ENCODE measurements at regions not wholly inside any gene's neighbourhood (a gene's known extent, or its start where the extent isn't known, plus 50 kb on each side); places are given as distances from the start of the nearest gene placed in this dataset.
"Not testable (repeated sequence)": the region's sequence is repeated elsewhere in the genome, so short reads cannot be mapped to it uniquely, and the experiment has no call there.

DNA sequence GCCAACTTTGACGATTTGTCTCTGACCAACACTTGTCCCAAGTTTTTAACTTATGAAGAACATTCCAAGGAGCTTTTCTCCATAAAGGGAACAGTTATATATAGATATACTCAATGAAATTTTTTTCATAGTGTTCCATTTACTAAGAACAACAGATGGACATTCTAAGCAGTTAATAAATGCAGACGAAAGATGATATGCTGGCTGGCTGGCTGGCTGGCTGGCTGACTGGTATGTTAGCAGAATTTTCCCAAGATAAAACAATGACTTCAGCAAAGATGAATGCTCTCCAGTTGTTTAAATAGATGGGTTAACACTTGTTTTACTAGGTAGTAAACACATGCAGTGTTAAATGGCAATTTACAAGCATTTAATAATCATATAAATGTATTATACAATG, 62.2 kb downstream of the SPANXN3 start:
- no peak for DNase-seq

- DNase-seq: peak; percentile 19
Measured at GRCh38 chrX:143437439-143437838, 79.8 kb downstream of the SPANXN3 start.

- DNase-seq: no peak
Measured at GRCh38 chrX:143435916-143436315, 81.4 kb downstream of the SPANXN3 start.

GRCh38 chrX:143429811-143430210, 87.5 kb downstream of the SPANXN3 start:
- DNase-seq: no peak

DNA sequence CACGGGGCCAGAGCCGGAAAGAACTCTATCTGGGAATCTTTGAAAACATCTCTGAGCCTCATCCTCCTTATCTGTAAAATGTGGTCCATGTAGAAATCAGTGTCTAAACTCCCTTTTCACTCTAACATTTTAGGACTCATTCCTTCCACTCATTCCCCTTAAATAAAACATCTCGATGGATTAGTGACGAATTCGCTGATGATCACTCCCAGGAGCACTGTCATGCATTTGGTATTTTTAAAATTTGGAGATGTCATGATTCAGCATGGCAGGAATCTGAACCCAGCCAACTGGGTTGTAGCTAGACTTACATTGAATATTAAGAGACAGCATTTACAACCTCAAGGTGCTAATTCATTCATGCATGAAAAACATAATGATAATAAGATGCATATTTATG, 88.1 kb downstream of the SPANXN3 start:
- no peak for DNase-seq

- DNase-seq: no peak
Measured at GRCh38 chrX:143401160-143401559, 116.1 kb downstream of the SPANXN3 start.

GRCh38 chrX:143378851-143379250, 138.4 kb downstream of the SPANXN3 start:
- DNase-seq: no peak

DNA sequence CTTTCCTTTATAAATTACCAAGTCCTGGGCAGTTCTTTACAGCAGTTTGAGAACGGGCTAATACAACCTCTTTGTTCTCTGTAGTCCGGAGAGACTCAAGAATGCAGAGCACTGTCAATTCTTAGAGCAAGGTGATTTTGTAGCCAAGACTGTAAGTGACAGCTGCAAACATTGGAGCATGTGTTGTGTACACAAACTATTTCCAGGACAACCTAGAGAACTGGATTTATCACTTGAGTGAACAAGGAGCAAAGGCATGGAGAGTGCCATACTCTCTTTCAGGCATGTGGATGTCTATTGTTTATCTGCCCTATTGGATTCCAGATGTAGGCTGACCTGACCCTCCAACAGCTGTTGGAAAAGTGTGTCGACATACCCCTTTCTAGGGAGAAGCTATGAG, 153.9 kb downstream of the SPANXN3 start:
- no peak for DNase-seq

DNA sequence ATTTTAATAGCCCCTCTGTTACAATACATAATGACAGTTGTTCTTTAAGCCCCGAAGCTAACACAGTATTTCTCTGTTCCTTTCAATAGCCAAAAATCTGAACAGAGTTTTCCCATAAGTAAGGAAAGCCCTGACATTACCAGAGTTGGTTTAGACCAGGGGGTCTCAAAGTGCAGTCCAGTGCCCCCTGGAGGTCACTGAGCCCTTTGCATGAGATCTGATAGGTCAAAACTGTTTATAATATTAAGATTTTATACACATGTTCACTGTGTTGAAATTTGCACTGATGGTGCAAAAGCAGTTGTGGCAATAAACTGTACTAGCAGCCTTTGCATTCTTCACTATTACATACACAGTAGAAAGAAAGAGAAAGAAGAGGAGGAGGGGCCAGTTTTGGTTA, 177.1 kb downstream of the SPANXN3 start:
- DNase-seq: peak; percentile 11

- no peak for DNase-seq
Measured at GRCh38 chrX:143336261-143336660, 181.0 kb downstream of the SPANXN3 start.

GRCh38 chrX:143319526-143319925, 197.7 kb downstream of the SPANXN3 start:
- peak; percentile 64 for DNase-seq

DNA sequence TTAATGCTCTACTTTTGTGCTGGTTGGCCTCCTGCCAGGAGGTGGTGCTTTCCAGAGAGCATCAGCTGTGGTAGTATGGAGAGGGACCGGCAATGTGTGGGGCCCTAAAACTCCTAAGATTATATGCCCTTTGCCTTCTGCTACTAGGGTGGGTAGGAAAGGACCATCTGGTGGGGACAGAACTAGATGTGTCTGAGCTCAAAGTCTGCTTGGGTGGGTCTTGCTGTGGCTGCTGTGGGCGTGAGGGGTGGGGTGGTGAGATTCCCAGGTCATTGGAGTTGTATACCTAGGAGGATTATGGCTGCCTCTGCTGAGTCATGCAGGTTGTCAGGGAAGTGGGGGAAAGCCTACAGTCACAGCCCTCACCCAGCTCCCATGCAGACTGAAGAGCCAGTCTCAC, 198.4 kb downstream of the SPANXN3 start:
- not testable (repeated sequence) for DNase-seq

- peak; percentile 84 for DNase-seq
Measured at GRCh38 chrX:143306991-143307937, 210.0 kb downstream of the SPANXN3 start.

DNA sequence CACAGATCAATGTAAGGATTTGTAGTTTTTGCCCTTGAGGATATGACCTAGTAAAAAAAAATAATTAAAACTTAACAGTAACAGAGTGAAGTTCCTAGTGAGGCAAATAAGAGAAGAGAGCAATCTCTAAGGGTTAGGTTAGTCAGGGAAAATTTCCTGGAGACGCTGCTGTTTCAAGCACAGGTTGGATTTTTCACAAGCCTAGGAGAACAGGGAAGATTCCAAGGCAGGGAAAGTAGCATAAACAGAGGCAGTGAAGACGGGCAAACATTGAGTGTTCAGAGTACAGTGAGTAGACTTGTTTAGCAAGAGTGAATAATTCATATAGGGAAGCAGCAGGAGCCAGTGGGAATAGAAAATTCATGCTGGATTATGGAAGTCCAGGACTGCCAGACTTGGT, 212.8 kb downstream of the SPANXN3 start:
- DNase-seq: no peak

- DNase-seq: no peak
Measured at GRCh38 chrX:143304025-143304424, 213.2 kb downstream of the SPANXN3 start.

DNA sequence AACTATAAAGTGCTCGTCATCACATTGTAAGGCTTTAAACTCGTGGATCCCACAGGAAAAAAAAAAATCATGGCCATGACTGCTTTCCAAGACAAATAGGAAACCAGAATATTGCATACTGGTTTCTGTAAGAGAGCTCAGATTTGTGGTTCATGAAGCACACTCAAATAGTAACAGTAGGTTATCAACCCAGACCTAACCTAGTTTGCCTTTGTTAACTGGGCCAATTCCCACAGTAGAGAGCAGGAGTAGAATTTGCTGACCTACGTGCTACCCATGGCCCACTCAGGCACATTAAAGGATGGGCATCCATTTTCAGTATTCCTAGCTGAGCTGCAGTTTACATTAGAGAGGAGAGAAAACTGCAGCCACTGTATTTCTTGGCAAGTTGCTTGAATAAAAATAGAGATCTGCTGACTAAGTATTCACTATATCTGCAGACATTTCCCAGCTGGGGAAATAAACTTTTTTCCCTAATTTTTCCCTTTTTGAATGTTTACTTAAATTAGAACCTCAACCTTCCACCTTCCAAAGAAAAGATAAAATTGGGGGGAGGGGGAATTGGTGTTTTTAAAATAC, 218.5 kb downstream of the SPANXN3 start:
- DNase-seq: peak; percentile 28

DNA sequence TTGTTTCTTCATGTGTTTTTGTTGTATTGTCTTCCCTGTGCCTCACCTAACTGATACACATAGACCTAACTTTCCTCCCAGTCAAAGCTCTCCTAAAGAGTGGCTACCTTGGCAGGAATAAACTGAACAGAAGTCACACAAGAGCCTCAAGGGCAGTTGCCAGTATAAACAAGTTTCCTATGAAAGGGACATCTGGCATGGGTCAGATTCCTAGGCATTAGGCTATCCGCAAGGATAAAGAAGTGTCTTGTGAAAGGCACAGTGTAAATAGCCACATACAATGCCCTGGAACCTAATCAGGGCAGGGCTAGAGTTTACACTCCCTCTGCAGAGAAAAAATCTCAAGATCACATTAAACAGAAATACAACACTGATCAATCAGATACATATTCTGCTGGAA, 220.8 kb downstream of the SPANXN3 start:
- DNase-seq: no peak

DNA sequence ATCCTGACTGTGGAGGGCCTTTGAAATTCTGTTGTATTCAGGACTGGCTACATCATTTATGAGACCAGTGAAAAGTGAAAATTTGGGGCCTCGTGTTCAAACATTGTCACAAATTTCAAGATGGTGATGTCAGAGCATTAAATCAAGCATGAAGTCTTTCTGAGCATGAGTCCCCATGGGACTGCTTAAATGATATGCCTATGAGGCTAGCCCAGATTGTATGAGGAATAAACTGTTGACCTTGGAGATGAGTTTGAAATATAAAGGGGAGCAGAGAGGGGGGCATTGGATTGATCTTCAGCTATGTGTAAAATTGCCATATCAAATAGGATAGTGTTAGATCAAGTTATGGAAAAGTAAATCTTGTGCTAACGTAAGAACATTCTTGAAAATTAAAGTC, 230.0 kb downstream of the SPANXN3 start:
- DNase-seq: no peak

- no peak for DNase-seq
Measured at GRCh38 chrX:143270317-143270716, 244.6 kb downstream of the SPANXN4 start.

- DNase-seq: not testable (repeated sequence)
Measured at GRCh38 chrX:143244593-143244992, 218.9 kb downstream of the SPANXN4 start.

DNA sequence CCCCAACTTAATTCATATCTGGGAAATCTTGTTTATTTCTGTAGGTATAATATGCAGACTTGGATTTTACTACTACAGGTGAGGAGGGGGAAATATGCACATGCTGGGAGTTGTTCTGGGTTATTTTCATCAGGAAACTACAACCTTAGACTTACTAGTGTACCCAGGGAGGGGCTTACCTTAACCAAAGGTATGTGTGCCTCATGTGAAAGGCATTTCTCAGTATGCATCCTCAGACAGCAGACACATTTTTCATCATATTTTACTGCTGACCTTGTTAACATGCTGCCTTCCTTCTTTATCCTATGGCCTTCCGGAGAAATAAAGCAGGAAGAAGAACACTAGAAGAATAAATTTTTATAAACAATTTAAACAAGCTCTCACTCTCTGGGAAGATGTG, 214.9 kb downstream of the SPANXN4 start:
- no peak for DNase-seq

DNA sequence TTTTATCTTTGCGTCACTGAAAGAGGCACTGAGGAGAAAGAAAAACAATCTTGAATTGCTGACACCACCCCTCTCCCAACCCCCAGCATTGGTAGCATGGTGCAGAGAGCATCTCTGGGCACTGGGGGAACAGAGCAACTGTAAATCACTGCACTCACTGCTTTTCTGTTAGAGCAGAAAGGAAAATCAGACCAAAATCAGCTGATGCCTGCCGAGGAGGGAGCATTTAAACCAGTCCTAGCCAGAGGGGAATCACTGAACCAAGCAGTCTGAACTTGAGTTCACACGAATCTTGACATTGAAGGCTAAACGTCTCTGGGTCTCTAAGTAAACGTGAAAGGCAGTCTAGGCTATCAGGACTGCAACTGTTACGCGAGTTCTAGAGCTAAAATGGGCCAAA, 205.8 kb downstream of the SPANXN4 start:
- no peak for DNase-seq

DNA sequence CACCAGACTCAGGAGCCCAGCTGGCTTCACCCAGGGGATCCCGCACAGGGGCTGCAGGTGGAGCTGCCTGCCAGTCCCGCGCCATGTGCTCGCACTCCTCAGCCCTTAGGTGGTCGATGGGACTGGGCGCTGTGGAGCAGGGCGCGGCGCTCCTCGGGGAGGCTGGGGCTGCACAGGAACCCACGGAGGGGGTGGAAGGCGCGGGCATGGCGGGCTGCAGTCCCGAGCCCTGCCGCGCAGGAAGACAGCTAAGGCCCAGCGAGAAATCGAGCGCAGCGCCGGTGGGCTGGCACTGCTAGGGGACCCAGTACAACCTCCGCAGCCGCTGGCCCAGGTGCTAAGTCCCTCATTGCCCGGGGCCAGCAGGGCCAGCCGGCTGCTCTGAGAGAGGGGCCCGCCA, 202.9 kb downstream of the SPANXN4 start:
- not testable (repeated sequence) for DNase-seq

- no peak for DNase-seq
Measured at GRCh38 chrX:143206966-143207365, 181.2 kb downstream of the SPANXN4 start.

Measured in RPMI8226 (cell line).